Adrenal gland (tissue), 9 donors: ENCODE measurements at regions not wholly inside any gene's neighbourhood (a gene's known extent, or its start where the extent isn't known, plus 50 kb on each side); places are given as distances from the start of the nearest gene placed in this dataset.

Experiments
- DNase-seq, 7 donors: peaks; one replicate each; pipeline ENCODE4 v3.0.0-alpha.2; 2019 to 2020
- H3K27ac ChIP-seq, 5 donors: fragments of 200-600 bp; sonication (generic) in 4 of 5; 1 replicate in 3 of 5; 2 replicates in 2 of 5; pipeline versions ENCODE4 v1.5.1 to v1.8.0; 2016 to 2020; ENCODE audit warnings: mild to moderate bottlenecking in 1 of 5
- H3K27me3 ChIP-seq: fragments of 200-600 bp; 2 replicates; pipeline ENCODE4 v1.8.0; 2021
- H3K36me3 ChIP-seq, 2 donors: fragments of 200-600 bp; replicated peaks in 1 of 2; 1 replicate in 1 of 2; 2 replicates in 1 of 2; pipeline versions ENCODE4 v1.5.1 to v1.8.0; 2018 to 2022
- H3K4me1 ChIP-seq, 2 donors: fragments of 200-600 bp; replicated peaks in 1 of 2; 1 replicate in 1 of 2; 2 replicates in 1 of 2; pipeline versions ENCODE4 v1.5.1 to v1.8.0; 2018 to 2021
- H3K4me3 ChIP-seq, 4 donors: fragments of 200-600 bp; sonication (generic) in 3 of 4; one replicate each; pipeline ENCODE4 v1.5.1; 2016 to 2018
- H3K9me3 ChIP-seq, 3 donors: fragments of 200-600 bp; sonication (generic) in 1 of 3; replicated peaks in 1 of 3; 1 replicate in 2 of 3; 2 replicates in 1 of 3; pipeline versions ENCODE4 v1.5.1 to v1.8.0; 2016 to 2021
- POLR2A ChIP-seq, 2 donors: fragments of 450-650 bp; IDR thresholded peaks; one replicate each; pipeline ENCODE4 v1.6.1; 2017; ENCODE audit warnings: antibody characterized with exemption in 2 of 2, mild to moderate bottlenecking in 2 of 2, moderate library complexity in 1 of 2
- WGBS, 4 donors: extraction: QIAGEN DNeasy Blood & Tissue Kit in 2 of 4; methylation state at CpG; one replicate each; pipeline versions ENCODE4 v1.1.5 to v1.1.7; 2013 to 2017; 5-methylcytosine and 5-hydroxymethylcytosine counted together
- intact Hi-C, 2 donors: fragments of 100-400 bp; cut with DNase I; formaldehyde crosslinking; loops; one replicate each; pipeline versions ENCODE4 v1.14.1 to v1.15.0; 2022 to 2023
- TF ChIP-seq, protein P1 (sequence below), 6 experiments: fragments of 450-650 bp in 4 of 6; fragments of 200-600 bp in 2 of 6; sonication (generic) in 1 of 6; IDR thresholded peaks; 1 replicate in 5 of 6; 2 replicates in 1 of 6; pipeline versions ENCODE4 v1.5.1 to v1.8.0; 2016 to 2021; ENCODE audit warnings: antibody characterized with exemption in 6 of 6, mild to moderate bottlenecking in 2 of 6, moderate library complexity in 1 of 6
- donor health status: healthy with polysubstance abuse.
- donor health status: Bipolar disorder and iron deficiency.
- donor health status: DM: yes; HTN: yes; CAD: no.
- donor health status: DM: no; HTN: no; CAD: no.
- donor health status: DM: no; HTN: no; CAD: no.

DNA sequence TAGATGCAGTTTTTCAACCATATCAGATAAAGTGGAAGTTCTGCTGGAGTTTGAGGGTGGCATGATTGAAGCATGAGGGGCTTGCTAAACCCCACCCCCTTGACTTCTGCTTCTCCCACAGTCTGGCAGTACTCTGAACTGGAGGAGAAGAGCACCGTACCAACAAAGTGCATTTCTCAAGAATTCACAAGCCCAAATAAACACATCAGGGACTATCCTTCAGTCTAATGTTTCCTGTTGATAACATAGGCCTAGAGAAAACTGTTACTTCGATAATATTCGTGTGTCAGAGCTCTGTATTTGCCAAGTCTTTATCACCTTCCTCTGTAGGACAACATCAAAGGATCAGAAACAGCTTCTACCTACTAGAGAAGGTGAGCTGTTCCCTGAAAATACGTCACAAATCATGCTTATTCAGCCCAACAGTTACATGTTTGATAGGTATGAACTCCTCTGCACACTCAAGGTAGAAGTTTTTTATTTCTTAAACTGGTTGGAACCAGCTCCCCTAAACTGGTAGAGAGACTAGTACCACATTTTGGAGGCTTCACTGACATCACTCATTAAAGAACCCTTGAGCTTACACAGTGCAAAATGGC is 117.8 kb upstream of the PRNP start:
- 45 to 59% (median 50%) methylated on average over 4 of the region's 4 CpGs for WGBS, 4 donors
- TF ChIP-seq, protein P1, sequence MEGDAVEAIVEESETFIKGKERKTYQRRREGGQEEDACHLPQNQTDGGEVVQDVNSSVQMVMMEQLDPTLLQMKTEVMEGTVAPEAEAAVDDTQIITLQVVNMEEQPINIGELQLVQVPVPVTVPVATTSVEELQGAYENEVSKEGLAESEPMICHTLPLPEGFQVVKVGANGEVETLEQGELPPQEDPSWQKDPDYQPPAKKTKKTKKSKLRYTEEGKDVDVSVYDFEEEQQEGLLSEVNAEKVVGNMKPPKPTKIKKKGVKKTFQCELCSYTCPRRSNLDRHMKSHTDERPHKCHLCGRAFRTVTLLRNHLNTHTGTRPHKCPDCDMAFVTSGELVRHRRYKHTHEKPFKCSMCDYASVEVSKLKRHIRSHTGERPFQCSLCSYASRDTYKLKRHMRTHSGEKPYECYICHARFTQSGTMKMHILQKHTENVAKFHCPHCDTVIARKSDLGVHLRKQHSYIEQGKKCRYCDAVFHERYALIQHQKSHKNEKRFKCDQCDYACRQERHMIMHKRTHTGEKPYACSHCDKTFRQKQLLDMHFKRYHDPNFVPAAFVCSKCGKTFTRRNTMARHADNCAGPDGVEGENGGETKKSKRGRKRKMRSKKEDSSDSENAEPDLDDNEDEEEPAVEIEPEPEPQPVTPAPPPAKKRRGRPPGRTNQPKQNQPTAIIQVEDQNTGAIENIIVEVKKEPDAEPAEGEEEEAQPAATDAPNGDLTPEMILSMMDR (IDR thresholded peaks at IDR 0.05), result no peak
- no peak for TF ChIP-seq POLR2A (IDR thresholded peaks at IDR 0.05)
- Histone ChIP-seq H3K36me3 (no peaks in the 10 kb centered on the region), H3K4me3 (no peak overlapping the region), H3K27me3 (no peaks in the 10 kb centered on the region), H3K4me1 (no peaks in the 10 kb centered on the region), H3K9me3 (no peaks in the 10 kb centered on the region), H3K27ac (no peak overlapping the region)
- intact Hi-C loops, result no loop called here
- no peak for DNase-seq

DNA sequence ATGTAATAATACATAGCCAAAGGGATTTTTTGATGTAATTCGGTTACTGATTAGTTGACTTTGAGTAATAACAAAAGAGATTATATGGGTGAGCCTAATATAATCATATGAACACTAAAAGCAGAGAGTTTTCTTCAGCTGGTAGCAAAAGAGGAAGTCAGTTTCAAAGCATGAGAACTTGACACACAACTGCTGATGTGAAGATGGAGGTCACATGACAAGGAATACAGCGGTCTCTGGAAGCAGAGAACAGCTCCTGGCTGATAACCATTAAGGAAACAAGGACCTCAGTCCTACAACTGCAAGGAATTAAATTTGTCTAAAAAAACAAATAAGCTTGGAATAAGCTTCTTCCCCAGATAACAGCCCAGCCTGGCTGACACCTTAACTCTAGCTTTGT is 119.1 kb upstream of the PRNP start:
- TF ChIP-seq, protein P1 (IDR thresholded peaks at IDR 0.05), result no peak
- TF ChIP-seq POLR2A (IDR thresholded peaks at IDR 0.05), result no peak
- WGBS, 4 donors, result 57 to 70% (median 66%) methylated on average over 2 of the region's 2 CpGs
- intact Hi-C loops, result no loop called here

DNA sequence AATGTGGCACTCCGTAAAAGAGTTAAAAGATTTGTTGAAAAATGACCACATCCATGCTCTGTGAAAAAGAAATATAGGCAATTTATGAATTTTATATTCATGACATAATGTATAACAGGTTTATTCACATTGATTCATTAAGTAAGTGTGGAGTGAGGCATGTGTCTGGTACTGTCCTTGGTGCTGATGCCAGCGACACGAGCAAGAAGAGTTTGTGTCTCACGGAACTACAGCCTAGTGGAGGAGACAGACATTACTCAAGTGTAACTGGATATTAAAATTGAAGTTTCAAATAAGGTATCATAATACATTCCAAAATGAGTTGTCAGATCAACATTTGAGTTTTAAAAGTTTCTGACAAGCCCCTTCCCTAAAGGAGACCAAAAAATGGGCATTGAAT is 122.7 kb upstream of the PRNP start:
- TF ChIP-seq POLR2A (IDR thresholded peaks at IDR 0.05), result no peak
- TF ChIP-seq, protein P1 (IDR thresholded peaks at IDR 0.05), result peak in 1 of 6 experiments; percentile 4
- Histone ChIP-seq H3K9me3 (no peaks in the 10 kb centered on the region), H3K27me3 (no peaks in the 10 kb centered on the region), H3K36me3 (no peaks in the 10 kb centered on the region), H3K4me1 (no peaks in the 10 kb centered on the region), H3K27ac (no peak overlapping the region), H3K4me3 (no peak overlapping the region)
- 5 to 15% (median 8%) methylated on average over 4 of the region's 4 CpGs for WGBS, 4 donors
- peak in 4 of 7 donors; percentile 7 to 20 (median 14) for DNase-seq
- intact Hi-C loops, result no loop called here

More for the DNA sequence above, 119.1 kb upstream of the PRNP start:
- no peaks in the 10 kb centered on the region for H3K36me3 ChIP-seq
- no peak overlapping the region for H3K27ac ChIP-seq
- no peaks in the 10 kb centered on the region for H3K9me3 ChIP-seq
- H3K27me3 ChIP-seq, result no peaks in the 10 kb centered on the region
- H3K4me3 ChIP-seq, result no peak overlapping the region
- H3K4me1 ChIP-seq, result no peaks in the 10 kb centered on the region
- no peak for DNase-seq

DNA sequence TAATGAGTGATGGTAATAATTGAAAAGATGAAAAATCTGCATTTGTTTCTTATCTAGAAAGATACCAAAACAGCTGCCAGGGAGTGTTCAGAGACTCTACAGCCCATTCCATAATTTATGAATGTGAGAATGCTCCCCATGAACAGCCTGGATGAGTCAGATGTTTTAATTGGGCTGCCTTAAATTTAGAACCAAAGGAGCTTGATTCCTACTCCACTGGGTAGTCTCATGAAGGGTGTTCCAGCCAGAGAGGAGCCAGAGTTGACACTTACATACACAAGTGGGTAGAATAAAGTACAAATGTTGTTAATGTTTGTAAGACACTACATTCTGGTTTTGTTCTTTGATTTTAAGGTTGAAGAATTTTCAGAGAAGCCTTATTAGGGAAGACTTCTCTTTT is 123.2 kb upstream of the PRNP start:
- no peak overlapping the region for H3K4me3 ChIP-seq
- no peaks in the 10 kb centered on the region for H3K4me1 ChIP-seq
- H3K27ac ChIP-seq, result no peak overlapping the region
- DNase-seq, result no peak
- TF ChIP-seq POLR2A (IDR thresholded peaks at IDR 0.05), result no peak
- TF ChIP-seq, protein P1 (IDR thresholded peaks at IDR 0.05), result no peak
- H3K36me3 ChIP-seq, result no peaks in the 10 kb centered on the region
- intact Hi-C loops, result no loop called here
- H3K9me3 ChIP-seq, result no peaks in the 10 kb centered on the region
- H3K27me3 ChIP-seq, result no peaks in the 10 kb centered on the region
